GM12878 (cell line): ENCODE measurements at regions not wholly inside any gene's neighbourhood (a gene's known extent, or its start where the extent isn't known, plus 50 kb on each side); places are given as distances from the start of the nearest gene placed in this dataset.

Experiments
- ATAC-seq: fragments of 200-7000 bp; cut with Tn5 transposase; 3 replicates; pipeline ENCODE4 v1.9.1; 2020; ENCODE audit warnings: mild to moderate bottlenecking, moderate library complexity
- BruUV-seq: library from RNA; stranded (reverse); fragments of 400-500 nt; replicated peaks from 2 replicates; lab custom pipeline; 2021; lab: Mats Ljungman, UMichigan
- CTCF ChIA-PET: fragments of 300-600 bp; sonication (Branson Sonifier 250); formaldehyde crosslinking; extraction: SDS; loops from one replicate; lab custom pipeline; 2021; ENCODE audit warnings: inconsistent platforms; lab: Yijun Ruan, JAX
- POLR2A ChIA-PET: fragments of 350-600 bp; formaldehyde crosslinking; extraction: SDS; loops from one replicate; lab custom pipeline; 2021; ENCODE audit warnings: inconsistent platforms; lab: Charles Lee
- RAD21 ChIA-PET: fragments of 300-600 bp; sonication (Branson Sonifier 250); formaldehyde crosslinking; loops from one replicate; lab custom pipeline; 2023; ENCODE audit warnings: antibody characterized with exemption; ENCODE audit not compliant: unreplicated experiment; lab: Charles Lee
- SMC1A ChIA-PET: fragments of 300-600 bp; sonication (Branson Sonifier 250); formaldehyde crosslinking; loops from one replicate; lab custom pipeline; 2023; ENCODE audit not compliant: unreplicated experiment, uncharacterized antibody; lab: Charles Lee
- DNase-seq: peaks from one replicate; pipeline ENCODE4 v3.0.0-alpha.2; 2011; ENCODE audit warnings: low read depth, low spot score
- FAIRE-seq: peaks from 3 replicates; lab custom pipeline; 2011; peaks lifted over from hg19 to GRCh38; lab: Jason Lieb, UNC
- H2AFZ ChIP-seq: 2 replicates; pipeline ENCODE4 v1.6.0; 2011; ENCODE audit warnings: low read depth, low read length, control low read depth; ENCODE audit not compliant: control insufficient read depth
- H3K27ac ChIP-seq: 2 replicates; pipeline ENCODE4 v1.5.1; 2011; ENCODE audit warnings: control low read depth; ENCODE audit not compliant: control insufficient read depth, insufficient read depth
- H3K27me3 ChIP-seq, 2 experiments: replicated peaks in 1 of 2; 2 replicates each; pipeline versions ENCODE4 v1.6.0 to v1.6.1; 2011; ENCODE audit warnings: low read length in 1 of 2; ENCODE audit not compliant: control insufficient read depth in 2 of 2, insufficient read depth in 2 of 2
- H3K36me3 ChIP-seq, 2 experiments: 2 replicates each; pipeline ENCODE4 v1.5.1; 2011; ENCODE audit warnings: low read length in 1 of 2; ENCODE audit not compliant: control insufficient read depth in 2 of 2, insufficient read depth in 2 of 2
- H3K4me1 ChIP-seq: 2 replicates; pipeline ENCODE4 v1.6.1; 2011; ENCODE audit warnings: mild to moderate bottlenecking, low read length, moderate library complexity, mixed read lengths; ENCODE audit not compliant: control insufficient read depth, insufficient read depth
- H3K4me2 ChIP-seq: 2 replicates; pipeline ENCODE4 v1.6.0; 2011; ENCODE audit warnings: control low read depth; ENCODE audit not compliant: control insufficient read depth, insufficient read depth
- H3K4me3 ChIP-seq: fragments of 200-600 bp; sonication (generic); 2 replicates; pipeline ENCODE4 v1.5.1; 2016
- H3K79me2 ChIP-seq: 2 replicates; pipeline ENCODE4 v1.6.0; 2011; ENCODE audit warnings: low read length; ENCODE audit not compliant: control insufficient read depth, insufficient read depth
- H3K9ac ChIP-seq: 2 replicates; pipeline ENCODE4 v1.8.0; 2011; ENCODE audit warnings: low read length, control low read depth, mixed read lengths; ENCODE audit not compliant: control insufficient read depth, insufficient read depth
- H3K9me3 ChIP-seq: replicated peaks from 3 replicates; pipeline ENCODE4 v1.5.1; 2011; ENCODE audit warnings: mild to moderate bottlenecking, low read length; ENCODE audit not compliant: control insufficient read depth, insufficient read depth
- H4K20me1 ChIP-seq: 2 replicates; pipeline ENCODE4 v1.6.0; 2011; ENCODE audit not compliant: control insufficient read depth, insufficient read depth
- ATF2 ChIP-seq: IDR thresholded peaks from 2 replicates; pipeline ENCODE4 v1.6.1; 2012; ENCODE audit warnings: low read length, inconsistent platforms
- ETV6 ChIP-seq, 2 experiments: fragments of 450-650 bp in 1 of 2; IDR thresholded peaks in 1 of 2; conservative IDR thresholded peaks in 1 of 2; 2 replicates each; pipeline ENCODE4 v1.6.1; 2014; ENCODE audit warnings: antibody characterized with exemption in 1 of 2, borderline replicate concordance in 1 of 2, low read depth in 1 of 2, mild to moderate bottlenecking in 1 of 2, moderate library complexity in 1 of 2
- GABPA ChIP-seq: IDR thresholded peaks from 2 replicates; pipeline ENCODE4 v1.6.1; 2014; ENCODE audit warnings: antibody characterized with exemption, low read depth, mild to moderate bottlenecking, inconsistent platforms
- JUNB ChIP-seq: IDR thresholded peaks from 2 replicates; pipeline ENCODE4 v1.6.1; 2016; ENCODE audit warnings: antibody characterized with exemption, mild to moderate bottlenecking
- RB1 ChIP-seq: fragments of 450-650 bp; formaldehyde crosslinking; IDR thresholded peaks from 2 replicates; pipeline ENCODE4 v1.6.1; 2017; ENCODE audit warnings: mild to moderate bottlenecking, borderline replicate concordance
- WRNIP1 ChIP-seq: IDR thresholded peaks from 2 replicates; pipeline ENCODE4 v1.6.1; 2011; ENCODE audit warnings: low read depth, low read length, improper control_type of control experiment, borderline replicate concordance
- WGBS: methylation state at CpG from one replicate; pipeline ENCODE4 v1.1.6; 2016; ENCODE audit warnings: low lambda C conversion rate; ENCODE audit not compliant: insufficient replicate concordance, insufficient coverage; ENCODE audit errors: missing lambda C conversion rate; 5-methylcytosine and 5-hydroxymethylcytosine counted together
- in situ Hi-C: fragments of 300-500 bp; cut with MboI; formaldehyde crosslinking; loops from 9 replicates; pipeline ENCODE4 v1.14.3; 2018; ENCODE audit warnings: mixed read lengths
- intact Hi-C: fragments of 100-400 bp; cut with micrococcal nuclease; formaldehyde crosslinking; loops from one replicate; pipeline ENCODE4 v1.14.2; 2022; ENCODE audit not compliant: unreplicated experiment
- TF ChIP-seq, protein P1 (sequence below): fragments of 450-650 bp; IDR thresholded peaks from 2 replicates; pipeline ENCODE4 v1.6.1; 2018; ENCODE audit warnings: mild to moderate bottlenecking, low read depth, moderate library complexity; ENCODE audit not compliant: partially characterized antibody
- TF ChIP-seq, protein P2 (sequence below): IDR thresholded peaks from 2 replicates; pipeline ENCODE4 v1.6.1; 2011; ENCODE audit warnings: borderline replicate concordance, low read depth, mild to moderate bottlenecking, moderate library complexity, low read length; ENCODE audit not compliant: insufficient read depth, poor library complexity, severe bottlenecking
- TF ChIP-seq, protein P3 (sequence below): fragments of 450-650 bp; IDR thresholded peaks from 2 replicates; pipeline ENCODE4 v1.6.1; 2018; ENCODE audit warnings: borderline replicate concordance, mild to moderate bottlenecking; ENCODE audit not compliant: partially characterized antibody
- TF ChIP-seq, protein P4 (sequence below): fragments of 150-350 bp; IDR thresholded peaks from 2 replicates; pipeline ENCODE4 v1.6.1; 2016; ENCODE audit warnings: low read depth, low read length

DNA sequence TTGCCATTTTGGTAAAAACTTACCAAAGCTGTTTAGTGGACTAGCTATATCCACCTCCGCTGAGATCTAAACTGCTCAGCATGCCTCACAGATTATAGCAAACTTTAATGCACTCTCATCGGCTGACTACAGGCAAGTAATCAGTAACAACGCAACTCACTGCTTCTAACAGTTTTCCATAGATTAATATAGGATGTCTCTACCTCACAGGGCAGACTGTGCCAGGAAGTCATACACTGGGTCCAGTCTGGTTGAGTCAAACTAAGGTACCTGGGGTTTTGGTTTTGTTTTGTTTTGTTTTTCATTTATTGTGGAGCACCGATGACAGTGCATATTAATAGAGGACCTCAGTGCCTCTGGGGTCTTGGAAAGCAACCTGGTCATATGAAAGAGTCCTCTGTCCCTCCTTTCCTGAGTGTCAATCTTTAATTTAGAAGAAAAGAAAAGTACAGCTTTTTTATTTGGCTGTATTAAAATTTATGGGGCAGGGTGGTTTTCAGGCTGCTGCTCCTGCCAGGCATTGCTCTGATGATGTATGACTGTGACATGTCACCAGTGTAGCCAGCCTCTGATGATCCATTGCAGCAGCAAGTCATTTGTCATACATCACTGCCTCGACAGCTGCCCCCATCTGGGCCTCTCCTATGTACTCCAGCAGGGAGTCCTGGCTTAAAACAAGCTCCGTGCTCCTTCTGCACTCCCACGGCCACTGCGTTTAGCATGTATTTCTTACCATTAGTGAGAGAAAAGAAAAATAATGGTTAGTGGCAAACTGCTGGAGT lies 854.1 kb downstream of the KCNJ2 start:
- Histone ChIP-seq H4K20me1 (no peaks in the 10 kb centered on the region), H3K9me3 (no peaks in the 10 kb centered on the region), H3K36me3 (no peaks in the 10 kb centered on the region), H3K79me2 (no peaks in the 10 kb centered on the region), H3K27me3 (no peaks in the 10 kb centered on the region), H3K9ac (no peak overlapping the region), H3K4me2 (no peak overlapping the region), H2AFZ (no peak overlapping the region), H3K4me3 (no peak overlapping the region), H3K4me1 (no peaks in the 10 kb centered on the region), H3K27ac (no peak overlapping the region)
- SMC1A ChIA-PET, result interaction anchor here (0.7 kb wide), 1 partner anchor 16 kb away, joined by 3 read pairs; no protein-coding TSS in a partner anchor
- FAIRE-seq (no peak), DNase-seq (no peak), ATAC-seq (no peak)
- RAD21 ChIA-PET, result no interaction called here
- in situ Hi-C loops (no loop called here), intact Hi-C loops (no loop called here)
- BruUV-seq, result no TSS peak
- POLR2A ChIA-PET, result no interaction called here
- 14% methylated on average over 8 of the region's 8 CpGs for WGBS
- CTCF ChIA-PET, result no interaction called here
- TF ChIP-seq ATF2 (no peak), JUNB (no peak), RB1 (no peak), WRNIP1 (no peak), GABPA (no peak), ETV6 (conservative IDR thresholded peaks at IDR 0.05 in 1 of 2, IDR thresholded peaks at IDR 0.05 in 1 of 2; ENCODE audit: borderline replicate concordance in 1 of 2, low read depth in 1 of 2) (no peak)
- TF ChIP-seq, protein P1, sequence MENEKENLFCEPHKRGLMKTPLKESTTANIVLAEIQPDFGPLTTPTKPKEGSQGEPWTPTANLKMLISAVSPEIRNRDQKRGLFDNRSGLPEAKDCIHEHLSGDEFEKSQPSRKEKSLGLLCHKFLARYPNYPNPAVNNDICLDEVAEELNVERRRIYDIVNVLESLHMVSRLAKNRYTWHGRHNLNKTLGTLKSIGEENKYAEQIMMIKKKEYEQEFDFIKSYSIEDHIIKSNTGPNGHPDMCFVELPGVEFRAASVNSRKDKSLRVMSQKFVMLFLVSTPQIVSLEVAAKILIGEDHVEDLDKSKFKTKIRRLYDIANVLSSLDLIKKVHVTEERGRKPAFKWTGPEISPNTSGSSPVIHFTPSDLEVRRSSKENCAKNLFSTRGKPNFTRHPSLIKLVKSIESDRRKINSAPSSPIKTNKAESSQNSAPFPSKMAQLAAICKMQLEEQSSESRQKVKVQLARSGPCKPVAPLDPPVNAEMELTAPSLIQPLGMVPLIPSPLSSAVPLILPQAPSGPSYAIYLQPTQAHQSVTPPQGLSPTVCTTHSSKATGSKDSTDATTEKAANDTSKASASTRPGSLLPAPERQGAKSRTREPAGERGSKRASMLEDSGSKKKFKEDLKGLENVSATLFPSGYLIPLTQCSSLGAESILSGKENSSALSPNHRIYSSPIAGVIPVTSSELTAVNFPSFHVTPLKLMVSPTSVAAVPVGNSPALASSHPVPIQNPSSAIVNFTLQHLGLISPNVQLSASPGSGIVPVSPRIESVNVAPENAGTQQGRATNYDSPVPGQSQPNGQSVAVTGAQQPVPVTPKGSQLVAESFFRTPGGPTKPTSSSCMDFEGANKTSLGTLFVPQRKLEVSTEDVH, result no peak
- TF ChIP-seq, protein P2, sequence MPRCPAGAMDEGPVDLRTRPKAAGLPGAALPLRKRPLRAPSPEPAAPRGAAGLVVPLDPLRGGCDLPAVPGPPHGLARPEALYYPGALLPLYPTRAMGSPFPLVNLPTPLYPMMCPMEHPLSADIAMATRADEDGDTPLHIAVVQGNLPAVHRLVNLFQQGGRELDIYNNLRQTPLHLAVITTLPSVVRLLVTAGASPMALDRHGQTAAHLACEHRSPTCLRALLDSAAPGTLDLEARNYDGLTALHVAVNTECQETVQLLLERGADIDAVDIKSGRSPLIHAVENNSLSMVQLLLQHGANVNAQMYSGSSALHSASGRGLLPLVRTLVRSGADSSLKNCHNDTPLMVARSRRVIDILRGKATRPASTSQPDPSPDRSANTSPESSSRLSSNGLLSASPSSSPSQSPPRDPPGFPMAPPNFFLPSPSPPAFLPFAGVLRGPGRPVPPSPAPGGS, result no peak
- TF ChIP-seq, protein P3, sequence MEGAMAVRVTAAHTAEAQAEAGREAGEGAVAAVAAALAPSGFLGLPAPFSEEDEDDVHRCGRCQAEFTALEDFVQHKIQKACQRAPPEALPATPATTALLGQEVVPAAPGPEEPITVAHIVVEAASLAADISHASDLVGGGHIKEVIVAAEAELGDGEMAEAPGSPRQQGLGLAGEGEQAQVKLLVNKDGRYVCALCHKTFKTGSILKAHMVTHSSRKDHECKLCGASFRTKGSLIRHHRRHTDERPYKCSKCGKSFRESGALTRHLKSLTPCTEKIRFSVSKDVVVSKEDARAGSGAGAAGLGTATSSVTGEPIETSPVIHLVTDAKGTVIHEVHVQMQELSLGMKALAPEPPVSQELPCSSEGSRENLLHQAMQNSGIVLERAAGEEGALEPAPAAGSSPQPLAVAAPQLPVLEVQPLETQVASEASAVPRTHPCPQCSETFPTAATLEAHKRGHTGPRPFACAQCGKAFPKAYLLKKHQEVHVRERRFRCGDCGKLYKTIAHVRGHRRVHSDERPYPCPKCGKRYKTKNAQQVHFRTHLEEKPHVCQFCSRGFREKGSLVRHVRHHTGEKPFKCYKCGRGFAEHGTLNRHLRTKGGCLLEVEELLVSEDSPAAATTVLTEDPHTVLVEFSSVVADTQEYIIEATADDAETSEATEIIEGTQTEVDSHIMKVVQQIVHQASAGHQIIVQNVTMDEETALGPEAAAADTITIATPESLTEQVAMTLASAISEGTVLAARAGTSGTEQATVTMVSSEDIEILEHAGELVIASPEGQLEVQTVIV, result no peak
- TF ChIP-seq, protein P4, sequence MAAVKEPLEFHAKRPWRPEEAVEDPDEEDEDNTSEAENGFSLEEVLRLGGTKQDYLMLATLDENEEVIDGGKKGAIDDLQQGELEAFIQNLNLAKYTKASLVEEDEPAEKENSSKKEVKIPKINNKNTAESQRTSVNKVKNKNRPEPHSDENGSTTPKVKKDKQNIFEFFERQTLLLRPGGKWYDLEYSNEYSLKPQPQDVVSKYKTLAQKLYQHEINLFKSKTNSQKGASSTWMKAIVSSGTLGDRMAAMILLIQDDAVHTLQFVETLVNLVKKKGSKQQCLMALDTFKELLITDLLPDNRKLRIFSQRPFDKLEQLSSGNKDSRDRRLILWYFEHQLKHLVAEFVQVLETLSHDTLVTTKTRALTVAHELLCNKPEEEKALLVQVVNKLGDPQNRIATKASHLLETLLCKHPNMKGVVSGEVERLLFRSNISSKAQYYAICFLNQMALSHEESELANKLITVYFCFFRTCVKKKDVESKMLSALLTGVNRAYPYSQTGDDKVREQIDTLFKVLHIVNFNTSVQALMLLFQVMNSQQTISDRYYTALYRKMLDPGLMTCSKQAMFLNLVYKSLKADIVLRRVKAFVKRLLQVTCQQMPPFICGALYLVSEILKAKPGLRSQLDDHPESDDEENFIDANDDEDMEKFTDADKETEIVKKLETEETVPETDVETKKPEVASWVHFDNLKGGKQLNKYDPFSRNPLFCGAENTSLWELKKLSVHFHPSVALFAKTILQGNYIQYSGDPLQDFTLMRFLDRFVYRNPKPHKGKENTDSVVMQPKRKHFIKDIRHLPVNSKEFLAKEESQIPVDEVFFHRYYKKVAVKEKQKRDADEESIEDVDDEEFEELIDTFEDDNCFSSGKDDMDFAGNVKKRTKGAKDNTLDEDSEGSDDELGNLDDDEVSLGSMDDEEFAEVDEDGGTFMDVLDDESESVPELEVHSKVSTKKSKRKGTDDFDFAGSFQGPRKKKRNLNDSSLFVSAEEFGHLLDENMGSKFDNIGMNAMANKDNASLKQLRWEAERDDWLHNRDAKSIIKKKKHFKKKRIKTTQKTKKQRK, result no peak
